Stimulated activated CD4-positive, alpha-beta T cell treated with anti-CD3 and anti-CD28 coated beads, Interleukin-4, amount 100 ng/mL, for 24 hours (primary cell): ENCODE measurements at regions not wholly inside any gene's neighbourhood (a gene's known extent, or its start where the extent isn't known, plus 50 kb on each side); places are given as distances from the start of the nearest gene placed in this dataset.
"Not testable (repeated sequence)": the region's sequence is repeated elsewhere in the genome, so short reads cannot be mapped to it uniquely, and the experiment has no call there.

Experiments used
- DNase-seq: peaks from one replicate; pipeline ENCODE4 v3.0.0-alpha.2; 2020

GRCh38 chr18:75895135-75895534, 467.6 kb upstream of the SMIM21 start:
- DNase-seq = no peak

- no peak for DNase-seq
Measured at GRCh38 chr18:75884728-75885127, 457.2 kb upstream of the SMIM21 start.

GRCh38 chr18:75880925-75881504, 453.5 kb upstream of the SMIM21 start:
- no peak for DNase-seq

GRCh38 chr18:75880266-75880665, 452.8 kb upstream of the SMIM21 start:
- no peak for DNase-seq

- no peak for DNase-seq
Measured at GRCh38 chr18:75879196-75879595, 451.7 kb upstream of the SMIM21 start.

- DNase-seq = no peak
Measured at GRCh38 chr18:75875559-75875958, 448.1 kb upstream of the SMIM21 start.

GRCh38 chr18:75874401-75875089, 447.0 kb upstream of the SMIM21 start:
- no peak for DNase-seq

- DNase-seq = no peak
Measured at GRCh38 chr18:75871596-75871995, 444.1 kb upstream of the SMIM21 start.

GRCh38 chr18:75869162-75869561, 441.7 kb upstream of the SMIM21 start:
- DNase-seq = no peak

- no peak for DNase-seq
Measured at GRCh38 chr18:75868031-75868430, 440.5 kb upstream of the SMIM21 start.

- DNase-seq = no peak
Measured at GRCh38 chr18:75865639-75866038, 438.1 kb upstream of the SMIM21 start.

GRCh38 chr18:75864816-75865215, 437.3 kb upstream of the SMIM21 start:
- no peak for DNase-seq

GRCh38 chr18:75863696-75864095, 436.2 kb upstream of the SMIM21 start:
- DNase-seq = no peak

- DNase-seq = no peak
Measured at GRCh38 chr18:75862458-75862857, 435.0 kb upstream of the SMIM21 start.

- no peak for DNase-seq
Measured at GRCh38 chr18:75860166-75860565, 432.7 kb upstream of the SMIM21 start.

GRCh38 chr18:75859533-75859932, 432.0 kb upstream of the SMIM21 start:
- no peak for DNase-seq

- DNase-seq = no peak
Measured at GRCh38 chr18:75858754-75859153, 431.3 kb upstream of the SMIM21 start.

- DNase-seq = no peak
Measured at GRCh38 chr18:75857558-75857957, 430.1 kb upstream of the SMIM21 start.

GRCh38 chr18:75854808-75855207, 427.3 kb upstream of the SMIM21 start:
- no peak for DNase-seq

- DNase-seq = no peak
Measured at GRCh38 chr18:75854174-75854573, 426.7 kb upstream of the SMIM21 start.

GRCh38 chr18:75846321-75846720, 418.8 kb upstream of the SMIM21 start:
- DNase-seq = no peak

GRCh38 chr18:75845413-75845812, 417.9 kb upstream of the SMIM21 start:
- DNase-seq = no peak

GRCh38 chr18:75844146-75844545, 416.6 kb upstream of the SMIM21 start:
- DNase-seq = no peak

- no peak for DNase-seq
Measured at GRCh38 chr18:75840131-75840530, 412.6 kb upstream of the SMIM21 start.

GRCh38 chr18:75839686-75840085, 412.2 kb upstream of the SMIM21 start:
- not testable (repeated sequence) for DNase-seq
